GM18502 (cell line): ENCODE measurements at regions not wholly inside any gene's neighbourhood (a gene's known extent, or its start where the extent isn't known, plus 50 kb on each side); places are given as distances from the start of the nearest gene placed in this dataset.
A peak's percentile ranks its signal among the peaks of the same experiment; 100 is the strongest.
"Not testable (repeated sequence)": the region's sequence is repeated elsewhere in the genome, so short reads cannot be mapped to it uniquely, and the experiment has no call there.

Experiments
- ATAC-seq: cut with Tn5 transposase; IDR thresholded peaks from one replicate; pipeline ENCODE4 v1.9.1; 2021; ENCODE audit warnings: mild to moderate bottlenecking; ENCODE audit not compliant: unreplicated experiment, poor library complexity

- ATAC-seq: no peak
These were observed 495.2 kb upstream of the EPHA6 start for GRCh38 chr3:96319166-96319565.

GRCh38 chr3:96324087-96324486 lies 490.3 kb upstream of the EPHA6 start:
- no peak for ATAC-seq

GRCh38 chr3:96330795-96331194 lies 483.6 kb upstream of the EPHA6 start:
- no peak for ATAC-seq

- ATAC-seq: no peak
These were observed 483.1 kb upstream of the EPHA6 start for GRCh38 chr3:96331341-96331740.

GRCh38 chr3:96334779-96335178 lies 479.6 kb upstream of the EPHA6 start:
- no peak for ATAC-seq

GRCh38 chr3:96347289-96347688 lies 467.1 kb upstream of the EPHA6 start:
- ATAC-seq: no peak

DNA sequence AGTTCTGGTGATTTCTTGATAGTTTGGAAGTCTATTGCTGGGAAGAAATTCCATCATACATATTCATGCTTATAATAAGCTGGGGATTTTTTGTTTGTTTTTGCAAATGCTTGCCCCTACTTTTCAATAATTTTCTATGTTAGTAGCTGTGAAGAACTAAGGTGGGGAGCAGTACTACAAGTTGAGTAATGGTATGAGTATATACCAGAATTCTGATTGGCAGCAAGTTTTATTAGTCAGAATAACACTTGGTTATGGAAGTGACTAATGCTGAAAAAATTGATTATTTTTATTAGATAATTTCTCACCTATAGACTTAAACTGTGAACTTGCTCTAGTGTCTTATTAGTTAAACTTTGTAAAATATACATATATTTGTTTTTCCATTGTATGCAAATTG lies 462.8 kb upstream of the EPHA6 start:
- not testable (repeated sequence) for ATAC-seq

- no peak for ATAC-seq
These were observed 460.3 kb upstream of the EPHA6 start for GRCh38 chr3:96354106-96354505.

DNA sequence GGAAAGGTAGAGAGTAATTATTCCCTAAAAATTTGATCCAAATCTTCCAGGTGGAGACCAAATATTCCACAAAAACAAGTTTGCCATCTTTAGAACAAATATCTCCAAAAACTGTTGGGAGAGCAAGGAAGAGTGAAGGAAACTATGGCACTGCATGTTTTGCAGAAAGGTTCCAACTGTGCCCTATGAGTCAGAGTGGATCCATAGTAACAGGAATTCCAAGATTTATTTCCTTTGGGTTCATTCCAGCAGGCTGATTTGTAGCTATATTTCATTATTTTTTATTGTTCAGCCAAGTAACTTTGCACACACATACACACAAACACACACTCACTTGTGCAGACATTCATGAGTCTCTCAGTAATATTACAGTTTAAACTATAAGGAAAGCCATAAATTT lies 459.7 kb upstream of the EPHA6 start:
- no peak for ATAC-seq

DNA sequence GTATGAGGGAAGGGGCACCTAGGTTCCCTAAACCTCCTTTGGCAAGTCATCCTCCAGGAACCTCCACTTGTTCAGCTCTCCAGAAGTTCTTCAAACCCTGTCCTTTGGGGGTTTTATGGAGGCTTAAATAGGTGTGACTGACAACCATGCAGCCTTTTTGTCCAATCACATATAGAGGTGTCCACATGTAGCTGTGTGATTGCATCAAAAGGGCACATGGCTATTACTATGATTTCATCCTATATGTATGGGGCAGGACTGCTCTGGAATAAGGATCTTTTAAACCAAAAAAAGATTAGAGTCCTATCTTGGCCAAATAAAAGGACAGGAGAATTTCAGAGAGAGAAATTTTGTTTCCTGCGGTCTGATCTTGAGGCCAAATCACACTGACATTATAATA lies 453.2 kb upstream of the EPHA6 start:
- no peak for ATAC-seq

GRCh38 chr3:96370637-96371036 lies 443.8 kb upstream of the EPHA6 start:
- ATAC-seq: no peak

DNA sequence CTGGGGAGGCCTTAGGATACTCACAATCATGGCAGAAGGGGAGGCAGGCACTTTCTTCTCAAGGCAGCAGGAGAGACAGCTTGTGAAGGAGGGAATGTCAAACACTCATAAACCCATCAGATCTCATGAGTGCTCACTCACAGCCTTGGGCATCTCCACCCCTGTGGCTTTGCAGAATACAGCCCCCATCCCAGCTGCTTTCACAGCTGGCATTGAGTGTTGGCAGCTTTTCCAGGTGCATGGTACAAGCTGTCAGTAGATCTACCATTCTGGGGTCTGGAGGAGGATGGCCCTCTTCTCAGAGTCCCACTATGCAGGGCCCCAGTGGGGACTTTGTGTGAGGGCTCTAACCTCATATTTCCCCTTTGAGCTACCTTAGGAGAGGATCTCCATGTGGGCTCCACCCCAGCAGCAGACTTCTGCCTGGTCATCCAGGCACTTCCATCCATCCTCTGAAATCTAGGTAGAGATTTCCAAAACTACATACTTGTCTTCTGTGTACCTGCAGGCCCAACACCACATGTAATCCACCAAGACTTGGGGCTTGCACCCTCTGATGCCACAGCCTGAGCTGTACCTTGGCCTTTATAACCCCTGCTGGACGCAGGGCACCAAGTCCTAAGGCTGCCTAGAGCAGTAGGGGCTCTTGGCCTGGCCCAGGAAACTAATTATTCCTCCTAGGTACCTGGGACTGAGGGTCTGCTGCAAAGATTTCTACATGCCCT lies 404.2 kb upstream of the EPHA6 start:
- ATAC-seq: no peak

GRCh38 chr3:96416549-96417255 lies 397.7 kb upstream of the EPHA6 start:
- ATAC-seq: no peak

- no peak for ATAC-seq
These were observed 386.3 kb upstream of the EPHA6 start for GRCh38 chr3:96428097-96428496.

DNA sequence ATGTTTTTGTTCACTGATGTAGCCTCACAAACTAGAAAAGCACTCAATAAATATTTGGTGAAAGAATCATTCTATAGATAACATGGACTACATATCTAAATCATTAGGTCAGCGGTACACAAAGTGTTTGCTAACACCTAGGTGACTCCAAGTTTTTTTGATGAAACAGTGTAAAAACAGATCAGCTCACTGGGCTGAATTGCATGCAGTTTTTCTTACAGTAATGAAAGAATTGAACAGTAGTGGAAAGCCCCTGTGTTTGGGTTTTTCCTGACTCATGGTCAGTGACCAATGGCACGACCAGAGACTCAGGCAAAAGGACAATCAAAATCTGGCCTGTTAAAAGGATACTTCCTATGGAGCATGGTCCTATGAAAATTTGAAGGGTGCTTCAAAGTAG lies 384.3 kb upstream of the EPHA6 start:
- ATAC-seq: peak; percentile 46

GRCh38 chr3:96434651-96435050 lies 379.7 kb upstream of the EPHA6 start:
- no peak for ATAC-seq

- no peak for ATAC-seq
These were observed 365.0 kb upstream of the EPHA6 start for GRCh38 chr3:96449346-96449745.

DNA sequence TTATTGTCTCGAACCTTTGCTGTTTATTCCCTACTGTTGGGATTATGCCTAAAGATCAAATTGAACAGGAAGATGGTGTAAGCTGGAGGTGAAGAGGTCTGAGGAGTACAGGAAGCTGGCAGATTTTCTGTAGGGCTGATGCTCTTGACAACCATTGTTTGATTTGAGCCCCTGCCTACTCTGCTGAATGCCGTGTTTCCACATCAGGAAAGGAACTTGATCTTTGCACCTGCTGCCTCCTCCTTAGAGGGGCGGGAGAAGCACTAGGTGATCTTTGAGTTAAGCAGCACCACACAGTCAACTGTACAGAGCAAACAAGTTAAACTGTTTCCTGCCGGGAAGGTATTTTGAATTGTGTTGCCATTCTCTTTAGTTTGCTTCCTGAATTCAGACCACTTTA lies 364.6 kb upstream of the EPHA6 start:
- no peak for ATAC-seq

DNA sequence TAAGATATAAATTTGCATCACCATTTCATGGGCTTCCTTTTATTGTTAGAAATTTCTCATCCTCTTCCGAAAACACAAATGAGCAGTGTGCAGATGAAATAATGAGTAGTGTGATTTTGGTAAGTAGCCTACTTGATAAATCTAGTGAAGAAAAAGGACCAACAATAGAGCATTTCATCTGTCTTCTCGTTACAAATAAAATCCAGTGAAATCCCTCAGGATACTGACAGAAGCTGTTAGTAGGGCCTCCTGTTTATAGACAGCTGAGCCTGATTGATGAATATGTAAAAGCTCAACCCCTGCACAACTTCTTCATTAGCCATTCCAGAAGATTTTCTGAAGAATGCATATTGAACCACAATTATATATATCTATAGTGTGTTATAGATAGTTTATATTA lies 363.7 kb upstream of the EPHA6 start:
- ATAC-seq: no peak

DNA sequence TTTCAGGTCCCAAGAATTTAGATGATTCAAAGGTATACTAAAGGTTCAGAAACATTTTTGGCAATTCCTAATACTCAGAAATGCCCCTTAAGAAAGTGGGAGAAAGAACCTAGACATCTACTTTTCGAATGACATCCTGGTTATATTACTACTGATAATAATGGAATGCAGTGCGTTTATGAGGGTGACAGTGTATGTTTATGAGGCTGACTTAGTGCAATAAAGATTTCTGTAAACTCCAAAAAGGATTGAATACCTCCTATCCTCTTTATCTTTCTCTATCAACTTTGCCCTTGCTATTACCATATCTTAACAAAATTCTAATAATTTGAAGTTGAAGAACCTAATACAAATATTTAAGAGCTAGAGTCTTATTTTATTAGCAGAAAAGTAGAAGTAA lies 348.9 kb upstream of the EPHA6 start:
- ATAC-seq: no peak

- no peak for ATAC-seq
These were observed 348.0 kb upstream of the EPHA6 start for GRCh38 chr3:96466441-96466840.

DNA sequence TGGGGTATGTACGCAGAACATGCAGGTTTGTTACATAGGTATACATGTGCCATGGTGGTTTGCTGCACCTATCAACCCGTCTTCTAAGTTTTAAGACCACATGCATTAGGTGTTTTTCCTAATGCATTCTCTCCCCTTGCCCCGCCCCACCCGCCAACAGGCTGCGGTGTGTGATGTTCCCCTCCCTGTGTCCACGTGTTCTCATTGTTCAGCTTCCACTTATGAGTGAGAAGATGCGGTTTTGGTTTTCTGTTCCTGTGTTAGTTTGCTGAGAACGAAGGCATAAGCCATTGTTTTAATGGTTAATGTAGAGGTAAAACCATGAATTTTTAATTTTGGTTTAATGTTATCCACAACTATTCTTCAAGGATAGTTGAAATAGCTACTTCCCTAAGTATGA lies 346.8 kb upstream of the EPHA6 start:
- no peak for ATAC-seq
